Brain pericyte (primary cell): ENCODE measurements at regions not wholly inside any gene's neighbourhood (a gene's known extent, or its start where the extent isn't known, plus 50 kb on each side); places are given as distances from the start of the nearest gene placed in this dataset.

Source experiments
- DNase-seq: peaks from one replicate; pipeline ENCODE4 v3.0.0-alpha.2; 2012; ENCODE audit warnings: low read depth, low spot score

GRCh38 chr2:166560022-166560421 lies 66.0 kb upstream of the SCN7A start:
- no peak for DNase-seq

DNA sequence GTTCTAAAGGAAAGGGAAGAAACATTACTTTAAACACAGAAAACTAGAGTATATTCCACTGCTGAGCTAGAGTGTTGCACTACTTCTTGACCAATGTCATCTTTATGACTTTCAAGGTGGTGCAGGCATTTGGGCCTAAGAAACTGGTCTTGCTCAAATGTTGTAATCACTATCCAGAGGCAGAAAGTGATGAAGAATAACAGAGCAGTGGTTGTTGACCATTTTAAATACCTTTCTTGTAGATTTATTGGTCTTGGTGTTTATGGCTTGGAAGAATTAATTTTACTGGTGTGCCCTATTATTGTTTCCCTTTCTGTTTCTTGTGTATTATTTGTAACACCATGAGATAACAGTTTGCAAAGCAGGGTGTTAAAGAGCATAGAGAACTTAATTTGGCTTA lies 56.9 kb upstream of the SCN7A start:
- DNase-seq = no peak

DNA sequence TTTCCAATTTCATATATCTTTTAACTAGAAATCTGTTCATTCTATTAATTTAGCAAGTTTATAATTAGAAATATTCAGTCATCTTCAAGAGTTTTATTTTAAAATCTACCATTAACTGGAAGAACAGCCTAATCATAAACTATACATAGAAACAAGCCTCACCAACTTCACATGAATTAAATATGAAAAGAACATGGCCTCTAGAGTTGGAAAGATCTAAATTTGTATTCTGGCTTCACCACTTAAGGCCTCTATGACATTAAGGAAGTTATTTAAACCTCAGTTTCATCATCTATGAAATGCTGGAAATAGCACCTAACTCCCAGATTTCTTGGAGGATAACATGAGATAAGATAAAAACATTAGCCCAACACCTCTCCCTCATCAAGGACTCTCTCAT lies 51.4 kb upstream of the SCN7A start:
- no peak for DNase-seq
